OCI-LY3 (cell line): ENCODE measurements at regions not wholly inside any gene's neighbourhood (a gene's known extent, or its start where the extent isn't known, plus 50 kb on each side); places are given as distances from the start of the nearest gene placed in this dataset.

Source experiments
- CTCF ChIP-seq: fragments of 200-600, 300-600 bp; sonication (generic); IDR thresholded peaks from 2 replicates; pipeline ENCODE4 v1.5.1; 2014; ENCODE audit warnings: antibody characterized with exemption, low read length, low read depth
- EZH2phosphoT487 ChIP-seq: fragments of 200-600 bp; shearing (Covaris generic); IDR thresholded peaks from 2 replicates; pipeline ENCODE4 v1.6.1; 2018; ENCODE audit warnings: antibody characterized with exemption, mixed run types, low read depth

GRCh38 chr16:60907645-60908044 lies 1128.6 kb downstream of the CDH8 start:
- peak; percentile 36 for TF ChIP-seq CTCF
- TF ChIP-seq EZH2phosphoT487, result no peak
